ENCODE measurements at regions not wholly inside any gene's neighbourhood (a gene's known extent, or its start where the extent isn't known, plus 50 kb on each side); places are given as distances from the start of the nearest gene placed in this dataset.

GRCh38 chr2:58871469-58872142 lies 630.5 kb upstream of the FANCL start:
- TF ChIP-seq SP1 (IDR thresholded peaks at IDR 0.05) (no peak), FOXM1 (IDR thresholded peaks at IDR 0.05; ENCODE audit: borderline replicate concordance) (no peak), FOXK2 (IDR thresholded peaks at IDR 0.05) (no peak), TARDBP (IDR thresholded peaks at IDR 0.05) (no peak), BHLHE40 (IDR thresholded peaks at IDR 0.05; ENCODE audit: borderline replicate concordance) (no peak), ARNT (IDR thresholded peaks at IDR 0.05) (no peak), ZNF384 (IDR thresholded peaks at IDR 0.05) (peak; percentile 73), PKNOX1 (IDR thresholded peaks at IDR 0.05) (no peak), HDGF (IDR thresholded peaks at IDR 0.05; ENCODE audit: borderline replicate concordance) (no peak), SUZ12 (IDR thresholded peaks at IDR 0.05) (no peak)

Measured in HEK293T (cell line).